SIG-M5 treated with dmso at 0.1 percent for 504 hours (cell line): ENCODE measurements at regions not wholly inside any gene's neighbourhood (a gene's known extent, or its start where the extent isn't known, plus 50 kb on each side); places are given as distances from the start of the nearest gene placed in this dataset.
A peak's percentile ranks its signal among the peaks of the same experiment; 100 is the strongest.

ENCODE experiments used
- DNase-seq: peaks from one replicate; lab custom pipeline; 2025; ENCODE audit not compliant: unreplicated experiment; lab: John Stamatoyannopoulos, UW

DNA sequence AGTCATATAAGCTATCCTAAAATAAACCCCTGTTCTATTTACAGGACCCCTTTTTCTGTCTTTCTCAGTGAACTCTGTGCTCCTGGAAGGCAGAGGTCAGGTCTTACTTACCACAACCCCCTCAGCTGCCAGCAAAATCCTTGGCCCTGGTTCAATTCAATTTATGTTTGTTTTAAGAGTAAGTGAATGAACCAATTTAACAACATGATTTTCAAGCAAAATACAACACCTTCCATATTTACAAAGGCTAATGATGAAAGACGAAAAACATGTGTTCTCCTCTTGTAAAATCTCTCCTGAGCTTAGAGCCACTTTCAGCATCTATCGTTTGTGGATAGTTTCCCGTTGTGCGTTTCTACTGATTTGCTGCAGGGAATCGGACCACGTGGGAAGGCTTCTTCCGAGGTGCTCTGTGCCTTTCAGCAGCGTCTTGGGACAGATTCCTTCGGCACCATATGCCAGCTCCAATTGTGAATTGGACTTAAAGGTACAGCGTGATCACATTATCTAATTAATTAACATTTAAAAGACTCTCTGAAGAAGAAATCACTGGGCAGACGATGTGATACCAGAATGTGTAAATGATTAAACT, 411.7 kb downstream of the IRS2 start:
- DNase-seq, result no peak

DNA sequence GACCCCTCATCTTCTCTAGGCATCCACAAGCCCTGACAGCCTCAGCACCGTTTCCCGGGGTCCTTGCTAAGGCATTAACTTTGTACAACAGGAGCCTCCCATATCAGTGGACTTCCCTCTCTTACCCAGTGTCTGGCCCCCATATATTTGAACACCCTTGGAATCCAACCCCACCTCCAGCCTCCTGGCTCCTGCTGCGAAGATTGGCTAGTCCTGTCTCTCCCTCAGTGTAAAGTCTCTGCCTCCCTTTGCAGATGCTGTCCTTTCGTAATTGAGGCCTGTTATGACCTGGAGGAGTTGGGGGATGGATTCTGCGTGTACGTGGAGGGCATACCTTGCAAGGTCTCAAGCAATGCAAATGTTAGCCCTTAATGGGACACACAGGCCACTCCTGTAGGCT, 413.7 kb downstream of the IRS2 start:
- DNase-seq, result no peak

- no peak for DNase-seq
Measured at GRCh38 chr13:109371066-109371465, 415.3 kb downstream of the IRS2 start.

DNA sequence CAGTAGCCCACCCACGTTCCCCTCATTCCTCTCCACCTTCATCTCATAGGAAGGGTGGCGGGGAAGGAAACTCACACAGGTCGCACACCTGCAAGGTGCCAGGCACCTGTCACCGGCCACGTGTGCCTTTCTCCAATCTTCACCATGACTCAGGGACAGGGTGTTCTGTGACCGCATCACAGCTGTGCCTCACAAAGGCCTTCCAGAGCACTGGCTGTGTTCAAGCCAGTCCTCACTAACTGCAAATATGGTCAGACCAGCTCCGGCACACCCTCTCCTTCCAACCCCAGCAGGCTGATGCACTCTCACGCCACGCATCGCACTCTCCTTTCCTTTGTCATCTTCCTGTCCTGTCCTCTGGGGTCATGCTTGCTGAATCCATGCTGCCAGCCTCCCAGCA, 415.9 kb downstream of the IRS2 start:
- no peak for DNase-seq

- DNase-seq, result no peak
Measured at GRCh38 chr13:109369353-109370052, 416.9 kb downstream of the IRS2 start.

GRCh38 chr13:109368230-109368629, 418.2 kb downstream of the IRS2 start:
- DNase-seq, result no peak

- no peak for DNase-seq
Measured at GRCh38 chr13:109366525-109366924, 419.9 kb downstream of the IRS2 start.

DNA sequence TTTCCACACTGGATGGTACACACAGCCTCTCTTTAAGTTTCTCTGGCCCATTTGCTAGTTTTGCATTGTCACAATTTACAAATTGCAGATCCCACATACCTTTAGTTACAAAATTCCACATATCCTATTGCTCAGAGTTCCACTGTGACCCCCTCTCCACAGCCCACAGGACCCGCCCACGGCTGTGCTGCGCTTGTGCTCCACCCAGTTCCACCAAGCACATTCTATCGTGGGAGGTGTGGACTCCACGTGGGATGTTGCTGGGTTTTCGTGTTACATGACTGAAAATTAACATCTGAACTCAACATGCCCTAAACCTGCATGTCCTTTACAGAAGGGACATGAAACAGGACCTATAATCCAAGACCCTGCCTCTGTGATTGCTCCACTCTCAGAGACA, 423.0 kb downstream of the IRS2 start:
- no peak for DNase-seq

GRCh38 chr13:109362616-109363015, 423.8 kb downstream of the IRS2 start:
- DNase-seq, result no peak

GRCh38 chr13:109361562-109362289, 424.7 kb downstream of the IRS2 start:
- DNase-seq, result peak; percentile 85

GRCh38 chr13:109357751-109358471, 428.5 kb downstream of the IRS2 start:
- no peak for DNase-seq

DNA sequence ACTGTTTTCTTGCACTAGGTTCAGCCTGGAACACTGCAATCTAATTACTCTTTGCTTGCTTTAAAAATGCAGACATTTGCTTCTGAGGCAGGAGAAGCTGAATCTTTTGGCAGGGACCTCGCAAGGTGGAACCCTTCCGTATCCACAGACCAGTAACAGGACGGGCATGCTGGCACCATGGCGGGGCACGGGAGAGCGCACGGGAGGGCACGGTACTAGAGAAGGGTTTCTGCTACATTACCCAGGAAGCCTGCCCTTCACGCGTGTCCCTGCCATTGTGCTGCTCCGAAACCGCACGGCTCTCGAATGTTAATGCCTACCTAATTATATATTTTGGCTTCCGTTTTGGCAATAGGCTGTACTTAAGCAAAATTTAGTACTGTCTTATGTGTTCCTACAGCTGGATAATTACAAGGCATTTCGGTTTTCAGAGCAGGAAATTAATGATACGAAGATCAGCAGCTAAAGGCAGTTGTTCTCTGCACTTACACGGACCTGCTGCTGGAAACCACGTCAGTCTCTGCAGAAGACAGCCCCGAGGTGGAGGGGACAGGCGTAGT, 430.4 kb downstream of the IRS2 start:
- no peak for DNase-seq

DNA sequence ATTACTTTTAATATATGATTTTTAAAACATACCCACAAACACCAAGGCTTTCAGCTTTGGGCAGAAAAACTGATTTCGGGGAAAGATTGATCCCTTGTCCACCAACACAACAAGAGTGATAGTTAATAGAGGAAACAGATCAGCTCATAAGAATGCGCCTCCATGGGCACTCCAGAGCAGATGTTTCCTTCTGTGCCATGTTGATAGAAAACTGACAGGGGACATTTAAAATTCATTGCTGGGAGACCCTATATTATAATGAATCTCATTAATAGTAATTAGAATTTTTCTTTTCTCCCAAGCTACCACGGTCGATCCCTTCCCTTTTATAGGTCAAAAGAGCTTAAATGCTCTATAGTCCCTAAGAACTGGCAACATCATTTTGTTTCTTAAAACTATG, 431.2 kb downstream of the IRS2 start:
- DNase-seq, result no peak

GRCh38 chr13:109351236-109351635, 435.1 kb downstream of the IRS2 start:
- no peak for DNase-seq

GRCh38 chr13:109348519-109349258, 437.7 kb downstream of the IRS2 start:
- DNase-seq, result no peak

DNA sequence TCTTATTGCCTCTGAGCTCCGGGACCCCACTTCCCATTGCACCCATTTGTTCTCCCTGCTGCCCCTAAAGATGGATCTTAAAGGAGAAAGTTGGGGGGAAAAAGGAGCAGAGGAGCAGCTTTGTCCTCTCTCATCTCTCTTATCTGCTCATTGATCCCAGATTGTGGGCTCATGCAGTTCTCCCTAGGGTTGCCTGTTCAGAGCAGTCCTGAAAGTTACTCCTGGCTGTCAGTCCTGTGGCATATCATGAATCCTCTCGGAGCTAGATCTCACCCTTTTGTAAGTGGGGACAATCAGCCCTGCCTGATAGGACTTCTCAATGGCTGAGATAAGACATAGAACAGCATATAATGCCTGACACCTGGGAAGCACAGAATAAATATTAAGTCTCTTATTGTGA, 440.3 kb downstream of the IRS2 start:
- DNase-seq, result no peak

DNA sequence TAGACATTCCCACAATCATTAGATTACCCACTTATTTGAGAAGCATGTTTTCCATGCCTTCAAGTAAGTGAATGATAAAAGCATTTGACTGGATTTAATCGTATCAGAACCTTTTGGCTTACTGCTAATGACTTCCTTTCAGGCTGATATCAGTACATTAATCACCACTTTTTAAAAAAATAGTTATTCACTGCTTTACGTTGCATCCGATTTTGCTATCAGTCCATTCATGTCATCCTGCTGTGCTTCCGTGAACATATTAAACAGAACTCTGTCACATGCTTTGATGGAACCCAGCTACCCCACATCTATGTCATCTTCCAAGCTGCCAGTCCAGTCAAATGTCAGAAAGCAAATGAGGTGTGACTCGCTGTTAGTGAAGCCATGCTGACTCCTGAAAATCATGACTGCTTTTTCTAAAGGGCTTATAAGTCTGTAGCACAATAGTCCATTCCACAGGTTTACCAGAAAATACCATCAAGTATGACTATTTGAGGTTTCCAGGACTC, 440.9 kb downstream of the IRS2 start:
- no peak for DNase-seq

DNA sequence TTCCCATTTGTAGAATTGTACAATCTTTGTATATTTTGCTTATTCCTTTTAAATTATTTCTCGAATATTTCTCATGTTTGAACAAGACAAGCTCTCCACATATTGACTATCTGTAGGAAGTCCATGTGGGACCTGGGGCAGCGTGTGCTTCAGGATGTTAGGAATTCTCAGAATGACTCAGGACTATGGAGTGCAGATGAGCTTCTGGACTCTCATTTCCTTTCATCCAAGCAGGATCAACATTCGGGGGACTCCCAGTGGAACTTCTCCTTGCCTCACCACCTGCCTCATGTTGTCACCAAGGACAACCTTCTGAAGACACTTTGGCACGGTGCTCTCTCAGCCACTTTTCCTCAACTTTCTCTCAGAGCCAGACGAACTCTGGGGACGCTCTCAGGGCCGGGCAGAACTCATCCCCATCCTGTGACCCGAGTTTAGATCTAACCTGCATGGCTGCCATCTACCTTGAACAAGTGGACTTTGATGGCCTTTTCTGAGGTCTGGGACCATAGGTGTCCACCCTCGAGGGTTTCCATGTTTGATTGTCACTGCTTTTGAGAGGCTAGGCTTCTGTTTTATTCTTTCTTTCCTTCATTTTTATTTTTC, 441.7 kb downstream of the IRS2 start:
- DNase-seq, result no peak

- no peak for DNase-seq
Measured at GRCh38 chr13:109336730-109337129, 449.7 kb downstream of the IRS2 start.
